Trophoblast cell (in vitro differentiated cells and primary cell): ENCODE measurements at regions not wholly inside any gene's neighbourhood (a gene's known extent, or its start where the extent isn't known, plus 50 kb on each side); places are given as distances from the start of the nearest gene placed in this dataset.

Experiments used
- DNase-seq, 2 donors: peaks; one replicate each; pipeline ENCODE4 v3.0.0-alpha.2; 2016
- H2AFZ ChIP-seq: 2 replicates; pipeline ENCODE4 v1.6.1; 2013; ENCODE audit warnings: low read length, moderate library complexity, mild to moderate bottlenecking; ENCODE audit not compliant: insufficient read depth, poor library complexity
- H2AK5ac ChIP-seq: 2 replicates; pipeline ENCODE4 v1.6.1; 2013; ENCODE audit warnings: mild to moderate bottlenecking, low read length
- H2BK120ac ChIP-seq: 2 replicates; pipeline ENCODE4 v1.6.1; 2013; ENCODE audit warnings: low read length, mild to moderate bottlenecking, moderate library complexity; ENCODE audit not compliant: insufficient read depth, poor library complexity
- H2BK12ac ChIP-seq: 2 replicates; pipeline ENCODE4 v1.6.1; 2013; ENCODE audit warnings: mild to moderate bottlenecking, low read length, moderate library complexity
- H2BK5ac ChIP-seq: 2 replicates; pipeline ENCODE4 v1.6.1; 2013; ENCODE audit warnings: low read length, low read depth, moderate library complexity, mild to moderate bottlenecking; ENCODE audit not compliant: poor library complexity
- H3K14ac ChIP-seq: 2 replicates; pipeline ENCODE4 v1.6.1; 2013; ENCODE audit warnings: mild to moderate bottlenecking, low read length
- H3K18ac ChIP-seq: 2 replicates; pipeline ENCODE4 v1.6.1; 2013; ENCODE audit warnings: mild to moderate bottlenecking, low read length
- H3K23ac ChIP-seq: 2 replicates; pipeline ENCODE4 v1.6.1; 2013; ENCODE audit warnings: low read length
- H3K27ac ChIP-seq: 2 replicates; pipeline ENCODE4 v1.5.1; 2013; ENCODE audit warnings: low read depth, mild to moderate bottlenecking, inconsistent platforms, low read length, moderate library complexity
- H3K27me3 ChIP-seq: 2 replicates; pipeline ENCODE4 v1.6.1; 2013; ENCODE audit warnings: inconsistent platforms, mild to moderate bottlenecking, low read length, moderate library complexity; ENCODE audit not compliant: insufficient read depth
- H3K36me3 ChIP-seq, 2 experiments: 1 replicate in 1 of 2; 2 replicates in 1 of 2; pipeline ENCODE4 v1.6.1; 2013; ENCODE audit warnings: low read length in 2 of 2, mild to moderate bottlenecking in 2 of 2, moderate library complexity in 1 of 2; ENCODE audit not compliant: insufficient read depth in 2 of 2, control insufficient read depth in 1 of 2
- H3K4ac ChIP-seq: 2 replicates; pipeline ENCODE4 v1.6.1; 2013; ENCODE audit warnings: low read depth, mild to moderate bottlenecking, low read length, moderate library complexity
- H3K4me1 ChIP-seq, 2 experiments: 1 replicate in 1 of 2; 2 replicates in 1 of 2; pipeline ENCODE4 v1.6.1; 2013; ENCODE audit warnings: low read length in 2 of 2, mild to moderate bottlenecking in 2 of 2, moderate library complexity in 1 of 2; ENCODE audit not compliant: insufficient read depth in 2 of 2, control insufficient read depth in 1 of 2
- H3K4me2 ChIP-seq: 2 replicates; pipeline ENCODE4 v1.6.1; 2013; ENCODE audit warnings: inconsistent platforms, mild to moderate bottlenecking, low read length, moderate library complexity
- H3K4me3 ChIP-seq: 2 replicates; pipeline ENCODE4 v1.5.1; 2013; ENCODE audit warnings: mild to moderate bottlenecking, low read depth, low read length, inconsistent platforms
- H3K79me1 ChIP-seq: one replicate; pipeline ENCODE4 v1.6.1; 2013; ENCODE audit warnings: low read length
- H3K79me2 ChIP-seq: 2 replicates; pipeline ENCODE4 v1.6.1; 2013; ENCODE audit warnings: low read length, mild to moderate bottlenecking; ENCODE audit not compliant: control insufficient read depth, insufficient read depth, poor library complexity
- H3K9ac ChIP-seq: 2 replicates; pipeline ENCODE4 v1.6.1; 2013; ENCODE audit warnings: mild to moderate bottlenecking, low read length
- H3K9me3 ChIP-seq: 2 replicates; pipeline ENCODE4 v1.6.1; 2013; ENCODE audit warnings: low read depth, mild to moderate bottlenecking, control low read depth, inconsistent platforms, low read length; ENCODE audit not compliant: insufficient read depth
- H4K12ac ChIP-seq: 2 replicates; pipeline ENCODE4 v1.6.1; 2013; ENCODE audit warnings: low read depth, mild to moderate bottlenecking, low read length, moderate library complexity
- H4K8ac ChIP-seq: 2 replicates; pipeline ENCODE4 v1.6.1; 2013; ENCODE audit warnings: low read depth, mild to moderate bottlenecking, low read length, moderate library complexity
- H4K91ac ChIP-seq: one replicate; pipeline ENCODE4 v1.6.1; 2013; ENCODE audit warnings: low read depth, mild to moderate bottlenecking, low read length, moderate library complexity
- WGBS: extraction: QIAGEN DNeasy Blood & Tissue Kit; methylation state at CpG from one replicate; pipeline ENCODE4 v1.1.7; 2013; ENCODE audit warnings: missing lambda C conversion rate; ENCODE audit not compliant: insufficient read length, insufficient coverage; ENCODE audit errors: extremely low coverage; 5-methylcytosine and 5-hydroxymethylcytosine counted together

GRCh38 chr6:112827793-112828192, 480.7 kb downstream of the RFPL4B start:
- no peak overlapping the region for H2BK5ac ChIP-seq
- no peaks in the 10 kb centered on the region for H3K79me2 ChIP-seq
- H3K79me1 ChIP-seq, result no peaks in the 10 kb centered on the region
- no peak for DNase-seq
- no peak overlapping the region for H4K91ac ChIP-seq
- H3K4ac ChIP-seq, result no peak overlapping the region
- no peak overlapping the region for H3K23ac ChIP-seq
- H3K14ac ChIP-seq, result no peak overlapping the region
- H2AFZ ChIP-seq, result no peak overlapping the region
- H3K9ac ChIP-seq, result no peak overlapping the region
- H3K4me1 ChIP-seq, result no peaks in the 10 kb centered on the region
- no peak overlapping the region for H2BK120ac ChIP-seq
- H3K4me2 ChIP-seq, result no peak overlapping the region
- H3K36me3 ChIP-seq, result no peaks in the 10 kb centered on the region
- H3K4me3 ChIP-seq, result no peak overlapping the region
- H3K27ac ChIP-seq, result no peak overlapping the region
- H2BK12ac ChIP-seq, result no peak overlapping the region
- no peaks in the 10 kb centered on the region for H3K27me3 ChIP-seq
- no peak overlapping the region for H2AK5ac ChIP-seq
- no peak overlapping the region for H4K12ac ChIP-seq
- H3K9me3 ChIP-seq, result no peaks in the 10 kb centered on the region
- no peak overlapping the region for H3K18ac ChIP-seq
- WGBS, result no CpG with 5 or more reads among the region's 2 CpGs
- no peak overlapping the region for H4K8ac ChIP-seq

GRCh38 chr6:112831022-112831421, 483.9 kb downstream of the RFPL4B start:
- H3K14ac ChIP-seq, result no peak overlapping the region
- no peak overlapping the region for H3K9ac ChIP-seq
- no peak overlapping the region for H2AK5ac ChIP-seq
- no peak overlapping the region for H3K4ac ChIP-seq
- no peak overlapping the region for H2AFZ ChIP-seq
- H3K4me2 ChIP-seq, result no peak overlapping the region
- H3K27me3 ChIP-seq, result no peaks in the 10 kb centered on the region
- no peaks in the 10 kb centered on the region for H3K36me3 ChIP-seq
- H3K23ac ChIP-seq, result no peak overlapping the region
- no peaks in the 10 kb centered on the region for H3K9me3 ChIP-seq
- no peaks in the 10 kb centered on the region for H3K79me2 ChIP-seq
- H2BK120ac ChIP-seq, result no peak overlapping the region
- H4K91ac ChIP-seq, result no peak overlapping the region
- H4K12ac ChIP-seq, result no peak overlapping the region
- H3K4me3 ChIP-seq, result no peak overlapping the region
- H3K18ac ChIP-seq, result no peak overlapping the region
- no peak overlapping the region for H4K8ac ChIP-seq
- H3K4me1 ChIP-seq, result no peaks in the 10 kb centered on the region
- DNase-seq, result no peak
- no CpG with 5 or more reads among the region's 1 CpG for WGBS
- H2BK12ac ChIP-seq, result no peak overlapping the region
- H3K79me1 ChIP-seq, result no peaks in the 10 kb centered on the region
- H3K27ac ChIP-seq, result no peak overlapping the region
- H2BK5ac ChIP-seq, result no peak overlapping the region

- no peaks in the 10 kb centered on the region for H3K27me3 ChIP-seq
- no peak overlapping the region for H3K18ac ChIP-seq
- no CpG with 5 or more reads among the region's 4 CpGs for WGBS
Measured at GRCh38 chr6:112833581-112834131, 486.5 kb downstream of the RFPL4B start.

GRCh38 chr6:112835078-112835477, 487.9 kb downstream of the RFPL4B start:
- Histone ChIP-seq H3K4me1 (peaks cover 0 to 1% of the 10 kb centered on the region in 2 experiments), H2BK120ac (no peak overlapping the region), H2AFZ (no peak overlapping the region), H3K27ac (no peak overlapping the region), H3K36me3 (no peaks in the 10 kb centered on the region), H4K8ac (no peak overlapping the region), H3K14ac (no peak overlapping the region), H3K9ac (no peak overlapping the region), H3K4ac (no peak overlapping the region), H3K23ac (no peak overlapping the region), H2AK5ac (no peak overlapping the region), H3K9me3 (no peaks in the 10 kb centered on the region), H3K4me2 (no peak overlapping the region), H3K79me2 (no peaks in the 10 kb centered on the region), H2BK5ac (no peak overlapping the region), H4K12ac (no peak overlapping the region), H4K91ac (no peak overlapping the region), H3K27me3 (no peaks in the 10 kb centered on the region), H3K79me1 (no peaks in the 10 kb centered on the region), H2BK12ac (no peak overlapping the region), H3K18ac (no peak overlapping the region), H3K4me3 (no peak overlapping the region)
- DNase-seq, result no peak
- no CpG with 5 or more reads among the region's 3 CpGs for WGBS

More at GRCh38 chr6:112833581-112834131, 486.5 kb downstream of the RFPL4B start:
- Histone ChIP-seq H2AK5ac (no peak overlapping the region), H3K4me3 (no peak overlapping the region), H2BK5ac (no peak overlapping the region), H3K4me2 (no peak overlapping the region), H3K79me2 (no peaks in the 10 kb centered on the region), H2BK120ac (no peak overlapping the region), H3K79me1 (no peaks in the 10 kb centered on the region), H4K91ac (no peak overlapping the region), H3K4me1 (no peaks in the 10 kb centered on the region), H3K14ac (no peak overlapping the region), H2AFZ (no peak overlapping the region), H3K9ac (no peak overlapping the region), H3K4ac (no peak overlapping the region), H3K36me3 (no peaks in the 10 kb centered on the region), H4K8ac (no peak overlapping the region), H3K27ac (no peak overlapping the region), H2BK12ac (peak overlapping the region; percentile 44), H4K12ac (no peak overlapping the region), H3K9me3 (no peaks in the 10 kb centered on the region), H3K23ac (no peak overlapping the region)
- no peak for DNase-seq
